DMS53 (cell line): ENCODE measurements at regions not wholly inside any gene's neighbourhood (a gene's known extent, or its start where the extent isn't known, plus 50 kb on each side); places are given as distances from the start of the nearest gene placed in this dataset.
"Not testable (repeated sequence)": the region's sequence is repeated elsewhere in the genome, so short reads cannot be mapped to it uniquely, and the experiment has no call there.

Source experiments
- DNase-seq: peaks from one replicate; lab custom pipeline; 2025; lab: John Stamatoyannopoulos, UW

- DNase-seq: no peak
Observed at GRCh38 chr6:11326116-11326515, 93.6 kb upstream of the NEDD9 start.

GRCh38 chr6:11324453-11325015 is 92.1 kb upstream of the NEDD9 start:
- no peak for DNase-seq

DNA sequence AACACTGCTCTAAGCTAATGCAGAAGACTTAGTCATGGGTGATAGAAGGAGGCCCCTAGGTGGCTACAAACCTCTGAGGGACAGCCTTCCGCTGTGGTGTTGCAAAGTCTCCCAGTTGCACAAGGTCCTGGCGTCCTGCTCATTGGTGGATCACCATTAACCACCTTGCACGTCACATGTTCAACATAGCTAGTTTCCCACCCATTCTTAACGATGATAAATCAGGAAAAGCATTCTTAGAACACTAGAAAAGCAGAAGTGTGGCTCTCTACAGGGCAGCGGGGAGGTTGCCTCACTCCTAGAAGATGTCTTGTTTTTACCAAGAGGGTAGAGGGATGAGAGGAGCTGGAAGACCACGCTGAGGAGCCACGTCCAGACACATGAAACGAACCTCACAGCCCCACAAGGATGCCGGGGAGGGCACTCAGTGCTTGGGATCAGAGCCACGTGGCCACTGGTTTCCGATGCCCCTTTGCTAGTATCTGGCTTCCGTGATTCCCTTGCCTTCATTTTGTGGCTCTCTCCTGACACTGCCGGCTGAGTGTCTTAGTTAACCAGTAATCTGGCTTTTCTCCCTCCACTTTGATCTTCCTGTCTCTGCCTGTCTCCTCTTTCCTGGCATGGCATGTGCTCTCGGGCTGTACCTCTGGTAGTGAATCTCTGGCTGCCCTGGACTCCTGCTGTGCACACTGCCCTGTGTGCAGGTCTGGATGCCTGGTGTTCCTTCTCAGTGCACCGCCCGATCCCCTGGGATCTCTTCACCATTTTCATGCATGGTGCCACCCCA is 91.4 kb upstream of the NEDD9 start:
- DNase-seq: peak; percentile 77

DNA sequence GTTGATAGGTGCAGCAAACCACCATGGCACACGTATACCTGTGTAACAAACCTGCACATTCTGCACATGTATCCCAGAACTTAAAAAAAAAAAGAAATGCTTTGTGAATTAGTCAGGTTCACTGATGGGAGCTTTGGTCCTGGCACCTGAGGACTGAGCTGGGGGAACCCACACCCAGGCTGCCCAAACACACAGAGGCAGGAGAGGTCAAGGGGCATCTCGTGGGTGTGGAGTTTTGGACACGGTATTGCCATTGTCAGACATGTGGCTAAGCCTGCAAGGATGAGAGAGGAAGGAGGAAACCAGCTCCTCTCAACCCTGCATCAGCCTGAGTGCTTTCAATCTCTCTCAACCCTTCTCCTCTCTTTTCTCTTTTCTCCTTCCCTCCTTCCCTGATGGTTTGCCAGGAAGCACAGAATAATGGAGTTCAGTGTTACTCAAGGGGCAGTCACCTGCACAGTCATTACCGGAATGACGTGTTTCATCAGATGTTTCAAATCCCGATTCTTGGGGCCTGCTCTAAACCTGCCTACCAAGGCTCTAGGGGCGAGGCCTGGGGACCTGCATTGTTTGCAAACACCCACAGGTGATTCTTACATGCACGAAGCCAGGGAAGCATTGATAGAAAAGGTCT is 89.9 kb upstream of the NEDD9 start:
- no peak for DNase-seq

- no peak for DNase-seq
Observed at GRCh38 chr6:11320914-11321597, 88.6 kb upstream of the NEDD9 start.

GRCh38 chr6:11318835-11319813 is 86.7 kb upstream of the NEDD9 start:
- no peak for DNase-seq

DNA sequence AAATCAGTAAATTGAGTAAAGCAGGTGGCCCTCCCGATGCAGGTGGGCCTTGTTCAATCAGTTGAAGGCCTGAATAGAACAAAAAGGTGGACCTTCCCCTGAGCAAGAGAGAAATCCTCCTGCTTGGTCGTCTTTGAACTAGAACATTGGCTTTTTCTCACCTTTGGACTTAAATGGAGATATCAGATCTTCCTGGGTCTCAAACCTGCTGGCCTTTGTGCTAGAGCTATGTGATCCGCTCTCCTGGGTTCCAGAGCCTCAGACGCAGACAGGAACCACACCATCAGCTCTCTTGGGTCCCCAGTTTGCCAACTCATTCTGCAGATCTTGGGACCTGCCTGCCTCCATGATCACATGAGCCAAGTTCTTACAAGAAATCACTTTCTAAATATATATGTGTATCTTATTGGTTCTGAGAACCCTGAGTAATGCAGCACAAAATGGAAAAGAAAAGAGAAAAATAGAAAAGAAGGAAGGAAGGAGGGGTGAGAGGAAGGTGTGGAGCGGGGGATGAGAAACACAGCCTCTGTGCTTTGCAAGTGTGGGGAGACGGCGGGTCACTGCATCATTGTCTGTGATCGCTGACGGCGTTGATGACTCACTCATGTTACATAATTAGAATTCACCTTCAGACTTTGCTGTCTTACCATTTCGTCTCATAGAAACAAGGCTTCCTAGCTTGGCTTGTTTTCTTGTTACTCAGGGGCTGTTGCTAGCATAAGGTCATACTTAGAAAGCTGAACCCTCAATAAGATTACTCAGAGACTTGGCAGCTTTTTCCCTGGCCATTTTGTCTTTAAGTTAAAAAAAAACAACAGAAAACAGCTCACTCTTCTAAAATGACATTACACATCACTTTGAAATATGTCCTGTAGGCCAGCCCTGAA is 85.7 kb upstream of the NEDD9 start:
- DNase-seq: peak; percentile 89

GRCh38 chr6:11315743-11316437 is 83.4 kb upstream of the NEDD9 start:
- DNase-seq: no peak

GRCh38 chr6:11313207-11313606 is 80.7 kb upstream of the NEDD9 start:
- no peak for DNase-seq

- no peak for DNase-seq
Observed at GRCh38 chr6:11311970-11312369, 79.5 kb upstream of the NEDD9 start.

- DNase-seq: no peak
Observed at GRCh38 chr6:11309947-11310665, 77.6 kb upstream of the NEDD9 start.

- no peak for DNase-seq
Observed at GRCh38 chr6:11307226-11307625, 74.8 kb upstream of the NEDD9 start.

DNA sequence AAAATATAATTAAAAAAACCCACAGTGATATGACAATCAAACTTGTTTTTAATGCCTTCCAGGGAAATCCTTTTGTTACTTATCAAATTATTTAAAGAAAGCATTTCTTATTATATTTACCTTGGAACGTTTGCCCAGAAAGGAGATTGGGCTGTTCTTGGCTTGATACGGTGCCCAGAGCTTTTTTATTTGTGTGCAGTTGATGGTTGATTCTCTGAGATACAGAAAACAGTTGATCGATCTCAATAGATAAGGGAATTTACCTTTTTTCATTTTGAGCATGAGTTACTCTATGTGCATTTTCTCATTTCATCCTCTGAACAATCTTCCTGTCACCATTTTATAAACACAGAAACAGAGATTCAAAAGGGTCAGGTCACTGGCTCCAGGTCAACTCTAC is 72.5 kb upstream of the NEDD9 start:
- DNase-seq: no peak

DNA sequence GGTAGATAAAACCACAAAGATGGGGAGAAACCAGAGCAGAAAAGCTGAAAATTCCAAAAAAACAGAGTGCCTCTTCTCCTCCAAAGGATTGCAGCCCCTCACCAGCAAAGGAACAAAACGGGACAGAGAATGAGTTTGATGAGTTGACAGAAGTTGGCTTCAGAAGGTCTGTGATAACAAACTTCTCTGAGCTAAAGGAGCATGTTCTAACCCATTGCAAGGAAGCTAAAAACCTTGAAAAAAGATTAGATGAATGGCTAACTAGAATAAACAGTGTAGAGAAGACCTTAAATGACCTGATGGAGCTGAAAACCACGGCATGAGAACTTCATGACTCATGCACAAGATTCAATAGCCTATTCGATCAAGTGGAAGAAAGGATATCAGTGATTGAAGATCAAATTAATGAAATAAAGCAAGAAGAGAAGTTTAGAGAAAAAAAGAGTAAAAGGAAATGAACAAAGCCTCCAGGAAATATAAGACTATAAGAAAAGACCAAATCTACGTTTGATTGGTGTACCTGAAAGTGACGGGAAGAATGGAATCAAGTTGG is 67.5 kb upstream of the NEDD9 start:
- DNase-seq: not testable (repeated sequence)

DNA sequence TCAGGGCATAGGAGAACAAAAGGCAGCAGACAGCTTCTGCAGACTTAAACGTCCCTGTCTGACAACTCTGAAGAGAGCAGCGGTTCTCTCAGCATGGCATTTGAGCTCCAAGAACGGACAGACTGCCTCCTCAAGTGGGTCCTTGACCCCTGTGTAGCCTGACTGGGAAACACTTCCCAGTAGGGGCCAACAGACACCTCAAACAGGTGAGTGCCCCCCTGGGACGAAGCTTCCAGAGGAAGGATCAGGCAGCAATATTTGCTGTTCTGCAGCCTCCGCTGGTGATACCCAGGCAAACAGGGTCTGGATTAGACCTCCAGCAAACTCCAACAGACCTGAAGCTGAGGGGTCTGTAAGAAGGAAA is 66.9 kb upstream of the NEDD9 start:
- DNase-seq: not testable (repeated sequence)

GRCh38 chr6:11298651-11299420 is 66.4 kb upstream of the NEDD9 start:
- peak; percentile 89 for DNase-seq

GRCh38 chr6:11297376-11297729 is 64.9 kb upstream of the NEDD9 start:
- no peak for DNase-seq
